Stomach (tissue), 8 donors: ENCODE measurements at regions not wholly inside any gene's neighbourhood (a gene's known extent, or its start where the extent isn't known, plus 50 kb on each side); places are given as distances from the start of the nearest gene placed in this dataset.

ENCODE experiments used
- DNase-seq, 2 donors: peaks; one replicate each; pipeline versions ENCODE4 v3.0.0 to v3.0.0-alpha.2; 2013 to 2019
- H3K27ac ChIP-seq, 5 donors: fragments of 200-600 bp in 4 of 5; sonication (generic) in 4 of 5; one replicate each; pipeline ENCODE4 v1.5.1; 2013 to 2019; ENCODE audit warnings: mild to moderate bottlenecking in 1 of 5, moderate library complexity in 1 of 5
- H3K27me3 ChIP-seq, 3 donors: fragments of 200-600 bp; sonication (generic); one replicate each; pipeline ENCODE4 v1.5.1; 2017 to 2019; ENCODE audit warnings: mixed run types in 1 of 3
- H3K36me3 ChIP-seq, 4 donors: fragments of 200-600 bp; sonication (generic); 1 replicate in 3 of 4; 2 replicates in 1 of 4; pipeline ENCODE4 v1.5.1; 2016 to 2019
- H3K4me1 ChIP-seq, 4 donors: fragments of 200-600 bp; sonication (generic); one replicate each; pipeline ENCODE4 v1.5.1; 2016 to 2019
- H3K4me3 ChIP-seq, 4 donors: fragments of 200-600 bp; sonication (generic) in 3 of 4; one replicate each; pipeline ENCODE4 v1.5.1; 2016 to 2019; ENCODE audit warnings: mild to moderate bottlenecking in 1 of 4
- H3K9me3 ChIP-seq, 4 donors: fragments of 200-600 bp; sonication (generic); one replicate each; pipeline ENCODE4 v1.5.1; 2016 to 2019
- CTCF ChIP-seq, 7 experiments: fragments of 450-650 bp in 4 of 7; fragments of 200-600 bp in 3 of 7; sonication (generic) in 3 of 7; IDR thresholded peaks; one replicate each; pipeline ENCODE4 v1.5.1; 2016 to 2019; ENCODE audit warnings: antibody characterized with exemption in 7 of 7, control low read depth in 2 of 7, mild to moderate bottlenecking in 1 of 7
- EP300 ChIP-seq: sonication (generic); formaldehyde crosslinking; IDR thresholded peaks from one replicate; pipeline ENCODE4 v1.6.1; 2017; ENCODE audit warnings: antibody characterized with exemption
- POLR2A ChIP-seq, 4 donors: fragments of 450-650 bp; IDR thresholded peaks; one replicate each; pipeline ENCODE4 v1.6.1; 2016; ENCODE audit warnings: antibody characterized with exemption in 4 of 4, control low read depth in 2 of 4, mild to moderate bottlenecking in 1 of 4, moderate library complexity in 1 of 4
- POLR2AphosphoS5 ChIP-seq, 3 donors: sonication (generic); formaldehyde crosslinking; IDR thresholded peaks; one replicate each; pipeline ENCODE4 v1.6.1; 2016; ENCODE audit warnings: antibody characterized with exemption in 3 of 3
- WGBS, 5 donors: extraction: QIAGEN DNeasy Blood & Tissue Kit in 3 of 5; methylation state at CpG; one replicate each; pipeline versions ENCODE4 v1.1.5 to v1.1.7; 2013 to 2018; 5-methylcytosine and 5-hydroxymethylcytosine counted together
- intact Hi-C: fragments of 100-400 bp; cut with DNase I; formaldehyde crosslinking; loops from one replicate; pipeline ENCODE4 v1.15.1; 2023; ENCODE audit warnings: low total_unique reads
- donor health status: healthy with polysubstance abuse.
- donor health status: Bipolar disorder and iron deficiency.
- donor health status: healthy.

GRCh38 chr16:86869288-86870022 is 291.1 kb downstream of the FOXL1 start:
- intact Hi-C loops = no loop called here
- H3K27me3 ChIP-seq = peaks cover 0 to 55% (median 11%) of the 10 kb centered on the region in 3 donors
- peaks cover 0 to 13% (median 0%) of the 10 kb centered on the region in 4 donors for H3K9me3 ChIP-seq
- TF ChIP-seq EP300 (no peak), CTCF (IDR thresholded peaks at IDR 0.05) (no peak), POLR2A (IDR thresholded peaks at IDR 0.05) (no peak), POLR2AphosphoS5 (IDR thresholded peaks at IDR 0.05) (no peak)
- WGBS, 5 donors = 78 to 84% (median 82%) methylated on average over 25 to 32 of the region's 32 CpGs
- no peak for DNase-seq
- H3K4me3 ChIP-seq = no peak overlapping the region
- H3K36me3 ChIP-seq = peaks cover 0 to 4% (median 0%) of the 10 kb centered on the region in 4 donors
- H3K4me1 ChIP-seq = peaks cover 0 to 10% (median 4%) of the 10 kb centered on the region in 4 donors
- H3K27ac ChIP-seq = no peak overlapping the region

- WGBS, 5 donors = 79 to 85% (median 83%) methylated on average over 9 of the region's 9 CpGs
These were observed 292.0 kb downstream of the FOXL1 start for GRCh38 chr16:86870380-86870779.

GRCh38 chr16:86872131-86872530 is 293.8 kb downstream of the FOXL1 start:
- intact Hi-C loops = no loop called here
- Histone ChIP-seq H3K4me1 (no peaks in the 10 kb centered on the region), H3K27ac (no peak overlapping the region), H3K9me3 (peaks cover 0 to 13% (median 0%) of the 10 kb centered on the region in 4 donors), H3K36me3 (peaks cover 0 to 4% (median 0%) of the 10 kb centered on the region in 4 donors), H3K27me3 (peaks cover 0 to 71% (median 14%) of the 10 kb centered on the region in 3 donors), H3K4me3 (no peak overlapping the region)
- 70 to 80% (median 75%) methylated on average over 9 of the region's 9 CpGs for WGBS, 5 donors
- TF ChIP-seq EP300 (no peak), CTCF (IDR thresholded peaks at IDR 0.05) (no peak), POLR2A (IDR thresholded peaks at IDR 0.05) (no peak), POLR2AphosphoS5 (IDR thresholded peaks at IDR 0.05) (no peak)
- DNase-seq = no peak

More at GRCh38 chr16:86870380-86870779, 292.0 kb downstream of the FOXL1 start:
- Histone ChIP-seq H3K27ac (no peak overlapping the region), H3K9me3 (peaks cover 0 to 13% (median 0%) of the 10 kb centered on the region in 4 donors), H3K27me3 (peaks cover 0 to 56% (median 14%) of the 10 kb centered on the region in 3 donors), H3K4me3 (no peak overlapping the region), H3K36me3 (peaks cover 0 to 4% (median 0%) of the 10 kb centered on the region in 4 donors), H3K4me1 (peaks cover 0 to 10% (median 4%) of the 10 kb centered on the region in 4 donors)
- TF ChIP-seq POLR2AphosphoS5 (IDR thresholded peaks at IDR 0.05) (no peak), CTCF (IDR thresholded peaks at IDR 0.05) (no peak), EP300 (no peak), POLR2A (IDR thresholded peaks at IDR 0.05) (no peak)
- DNase-seq = no peak
- intact Hi-C loops = no loop called here

GRCh38 chr16:86872833-86873232 is 294.5 kb downstream of the FOXL1 start:
- H3K4me3 ChIP-seq = no peak overlapping the region
- DNase-seq = no peak
- WGBS, 5 donors = 84 to 94% (median 90%) methylated on average over 8 of the region's 8 CpGs
- peaks cover 0 to 78% (median 17%) of the 10 kb centered on the region in 3 donors for H3K27me3 ChIP-seq
- H3K4me1 ChIP-seq = no peaks in the 10 kb centered on the region
- H3K27ac ChIP-seq = no peak overlapping the region
- TF ChIP-seq POLR2AphosphoS5 (IDR thresholded peaks at IDR 0.05) (no peak), POLR2A (IDR thresholded peaks at IDR 0.05) (no peak), EP300 (no peak), CTCF (IDR thresholded peaks at IDR 0.05) (no peak)
- intact Hi-C loops = no loop called here
- H3K9me3 ChIP-seq = peaks cover 0 to 13% (median 0%) of the 10 kb centered on the region in 4 donors
- H3K36me3 ChIP-seq = peaks cover 0 to 4% (median 0%) of the 10 kb centered on the region in 4 donors
